H1 (cell line): ENCODE measurements at regions not wholly inside any gene's neighbourhood (a gene's known extent, or its start where the extent isn't known, plus 50 kb on each side); places are given as distances from the start of the nearest gene placed in this dataset.

Experiments
- KDM5A ChIP-seq: fragments of 200-600 bp; IDR thresholded peaks from 2 replicates; pipeline ENCODE4 v1.7.1; 2012; ENCODE audit warnings: mild to moderate bottlenecking, low read length, inconsistent platforms, mixed read lengths
- RBBP5 ChIP-seq: IDR thresholded peaks from 2 replicates; pipeline ENCODE4 v1.7.1; 2012; ENCODE audit warnings: low read depth, mild to moderate bottlenecking, inconsistent platforms, low read length, moderate library complexity, borderline replicate concordance
- SIN3A ChIP-seq, 2 experiments: IDR thresholded peaks in 1 of 2; conservative IDR thresholded peaks in 1 of 2; 2 replicates each; pipeline ENCODE4 v1.6.1; 2011 to 2012; ENCODE audit warnings: low read length in 2 of 2, improper control_type of control experiment in 1 of 2, low read depth in 1 of 2, mild to moderate bottlenecking in 1 of 2
- SIRT6 ChIP-seq: IDR thresholded peaks from one replicate; pipeline ENCODE4 v1.7.1; 2012; ENCODE audit warnings: low read length, inconsistent platforms
- SUZ12 ChIP-seq: fragments of 200-600 bp; sonication (generic); IDR thresholded peaks from 2 replicates; pipeline ENCODE4 v1.6.1; 2012; ENCODE audit warnings: mild to moderate bottlenecking, inconsistent platforms, low read length, moderate library complexity, mixed read lengths

DNA sequence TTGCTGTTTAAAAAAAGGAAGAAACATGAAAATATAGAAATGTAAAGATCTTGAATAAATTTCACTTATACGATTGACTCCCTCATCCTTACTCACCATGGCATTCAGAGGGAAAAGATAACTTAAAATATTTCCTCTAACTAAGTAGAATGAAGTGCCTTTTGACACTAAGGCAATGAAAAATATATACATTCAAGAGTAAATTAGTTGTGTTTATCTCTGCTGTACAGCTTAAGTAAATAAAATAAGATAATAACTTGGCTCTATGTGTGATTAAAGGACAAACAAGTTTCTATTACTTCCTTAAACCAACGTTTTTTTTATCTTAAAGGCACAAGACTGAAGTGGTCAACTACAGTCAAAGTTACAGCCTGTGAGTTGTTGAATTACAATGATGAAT lies 142.3 kb upstream of the LRRTM4 start (continued):
- no peak for TF ChIP-seq SIN3A (conservative IDR thresholded peaks at IDR 0.05 in 1 of 2, IDR thresholded peaks at IDR 0.05 in 1 of 2; ENCODE audit: low read depth in 1 of 2, low read length in 2 of 2)
- TF ChIP-seq SUZ12: no peak
- no peak for TF ChIP-seq RBBP5
- TF ChIP-seq KDM5A: no peak
- no peak for TF ChIP-seq SIRT6
